ENCODE measurements at regions not wholly inside any gene's neighbourhood (a gene's known extent, or its start where the extent isn't known, plus 50 kb on each side); places are given as distances from the start of the nearest gene placed in this dataset.

DNA sequence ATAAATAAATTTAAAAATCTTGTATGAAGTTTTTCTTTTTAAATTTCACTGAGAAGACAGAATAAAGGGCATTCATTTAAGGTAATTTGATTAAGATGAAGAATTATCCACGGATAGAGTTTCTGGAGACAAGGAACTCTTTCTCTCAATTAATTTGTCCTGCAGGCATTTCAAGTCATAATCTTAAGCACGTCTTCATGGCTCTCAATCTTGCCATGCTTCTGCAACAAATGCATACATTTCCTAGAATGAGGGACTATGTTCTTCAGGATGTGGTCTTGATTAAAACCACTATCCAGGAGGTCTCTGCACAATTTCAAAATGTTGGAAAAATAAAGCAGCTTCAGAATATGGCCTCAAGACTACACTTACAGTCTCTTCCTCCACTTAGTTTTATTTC, 67.6 kb upstream of the LSAMP start:
- TF ChIP-seq POLR2AphosphoS5 (IDR thresholded peaks at IDR 0.05) (no peak), CTCF (IDR thresholded peaks at IDR 0.05) (no peak), POLR2A (IDR thresholded peaks at IDR 0.05; ENCODE audit: low read depth) (no peak)
